ENCODE measurements at regions not wholly inside any gene's neighbourhood (a gene's known extent, or its start where the extent isn't known, plus 50 kb on each side); places are given as distances from the start of the nearest gene placed in this dataset.

- DNase-seq (ENCODE audit: low read depth, low spot score), result no peak
- no peak overlapping the region for H3K27ac ChIP-seq
These were observed 280.3 kb downstream of the GADD45G start for GRCh38 chr9:89885156-89885555.

- no peak for DNase-seq (ENCODE audit: low read depth, low spot score)
- no peak overlapping the region for H3K27ac ChIP-seq
These were observed 281.5 kb downstream of the GADD45G start for GRCh38 chr9:89886281-89886700.

GRCh38 chr9:89887286-89887685, 282.5 kb downstream of the GADD45G start:
- no peak overlapping the region for H3K27ac ChIP-seq
- no peak for DNase-seq (ENCODE audit: low read depth, low spot score)

GRCh38 chr9:89888233-89888632, 283.4 kb downstream of the GADD45G start:
- DNase-seq (ENCODE audit: low read depth, low spot score), result no peak
- no peak overlapping the region for H3K27ac ChIP-seq

GRCh38 chr9:89888677-89889076, 283.9 kb downstream of the GADD45G start:
- H3K27ac ChIP-seq, result no peak overlapping the region
- no peak for DNase-seq (ENCODE audit: low read depth, low spot score)

- no peak overlapping the region for H3K27ac ChIP-seq
- DNase-seq (ENCODE audit: low read depth, low spot score), result no peak
These were observed 285.1 kb downstream of the GADD45G start for GRCh38 chr9:89889865-89890264.

- H3K27ac ChIP-seq, result no peak overlapping the region
- no peak for DNase-seq (ENCODE audit: low read depth, low spot score)
These were observed 285.6 kb downstream of the GADD45G start for GRCh38 chr9:89890326-89890980.

- DNase-seq (ENCODE audit: low read depth, low spot score), result no peak
- H3K27ac ChIP-seq, result no peak overlapping the region
These were observed 286.4 kb downstream of the GADD45G start for GRCh38 chr9:89891221-89891590.

GRCh38 chr9:89891591-89892304, 286.9 kb downstream of the GADD45G start:
- DNase-seq (ENCODE audit: low read depth, low spot score), result no peak
- no peak overlapping the region for H3K27ac ChIP-seq

- H3K27ac ChIP-seq, result no peak overlapping the region
- DNase-seq (ENCODE audit: low read depth, low spot score), result no peak
These were observed 288.1 kb downstream of the GADD45G start for GRCh38 chr9:89892920-89893319.

GRCh38 chr9:89893886-89894285, 289.1 kb downstream of the GADD45G start:
- H3K27ac ChIP-seq, result no peak overlapping the region
- no peak for DNase-seq (ENCODE audit: low read depth, low spot score)

- no peak overlapping the region for H3K27ac ChIP-seq
- DNase-seq (ENCODE audit: low read depth, low spot score), result no peak
These were observed 292.1 kb downstream of the GADD45G start for GRCh38 chr9:89896806-89897340.

GRCh38 chr9:89899573-89899972, 294.8 kb downstream of the GADD45G start:
- H3K27ac ChIP-seq, result no peak overlapping the region
- DNase-seq (ENCODE audit: low read depth, low spot score), result no peak

- H3K27ac ChIP-seq, result no peak overlapping the region
- no peak for DNase-seq (ENCODE audit: low read depth, low spot score)
These were observed 297.1 kb downstream of the GADD45G start for GRCh38 chr9:89901920-89902319.

- no peak for DNase-seq (ENCODE audit: low read depth, low spot score)
These were observed 297.8 kb downstream of the GADD45G start for GRCh38 chr9:89902450-89903140.

GRCh38 chr9:89903141-89903475, 298.3 kb downstream of the GADD45G start:
- no peak for DNase-seq (ENCODE audit: low read depth, low spot score)

More at GRCh38 chr9:89902450-89903140, 297.8 kb downstream of the GADD45G start:
- H3K27ac ChIP-seq, result no peak overlapping the region

GRCh38 chr9:89905606-89906338, 301.0 kb downstream of the GADD45G start:
- no peak for DNase-seq (ENCODE audit: low read depth, low spot score)
- H3K27ac ChIP-seq, result no peak overlapping the region

More at GRCh38 chr9:89903141-89903475, 298.3 kb downstream of the GADD45G start:
- no peak overlapping the region for H3K27ac ChIP-seq

- H3K27ac ChIP-seq, result no peak overlapping the region
- DNase-seq (ENCODE audit: low read depth, low spot score), result no peak
These were observed 307.2 kb downstream of the GADD45G start for GRCh38 chr9:89911721-89912604.

GRCh38 chr9:89912605-89912953, 307.8 kb downstream of the GADD45G start:
- H3K27ac ChIP-seq, result no peak overlapping the region
- DNase-seq (ENCODE audit: low read depth, low spot score), result no peak

- no peak for DNase-seq (ENCODE audit: low read depth, low spot score)
- H3K27ac ChIP-seq, result no peak overlapping the region
These were observed 310.4 kb downstream of the GADD45G start for GRCh38 chr9:89915187-89915586.

Measured in epithelial cell of prostate (primary cell).